AG04450 (cell line): ENCODE measurements at regions not wholly inside any gene's neighbourhood (a gene's known extent, or its start where the extent isn't known, plus 50 kb on each side); places are given as distances from the start of the nearest gene placed in this dataset.

Source experiments
- CTCF ChIA-PET: fragments of 300-600, 350-600 bp; formaldehyde crosslinking; extraction: SDS; loops from one replicate; lab custom pipeline; 2022; ENCODE audit warnings: antibody characterized with exemption, inconsistent platforms; lab: Charles Lee
- POLR2A ChIA-PET: fragments of 350-600 bp; formaldehyde crosslinking; extraction: SDS; loops from one replicate; lab custom pipeline; 2021; ENCODE audit warnings: antibody characterized with exemption, inconsistent platforms; lab: Yijun Ruan, JAX
- DNase-seq: peaks from one replicate; pipeline ENCODE4 v3.0.0-alpha.2; 2011; ENCODE audit warnings: low read depth, low spot score
- H3K27ac ChIP-seq: one replicate; pipeline ENCODE4 v1.5.1; 2012; ENCODE audit warnings: low read depth, low read length, control low read depth
- H3K27me3 ChIP-seq: one replicate; pipeline ENCODE4 v1.6.0; 2012; ENCODE audit warnings: low read length; ENCODE audit not compliant: control insufficient read depth, insufficient read depth
- H3K4me3 ChIP-seq: 2 replicates; pipeline ENCODE4 v1.5.1; 2011; ENCODE audit warnings: mild to moderate bottlenecking, low read depth, low read length, control low read depth
- H3K9me3 ChIP-seq: 2 replicates; pipeline ENCODE4 v1.5.1; 2012; ENCODE audit warnings: low read length; ENCODE audit not compliant: control insufficient read depth, insufficient read depth
- TF ChIP-seq, protein P1 (sequence below): IDR thresholded peaks from 2 replicates; pipeline ENCODE4 v1.5.1; 2011; ENCODE audit warnings: low read depth, low read length, control low read depth, inconsistent platforms

DNA sequence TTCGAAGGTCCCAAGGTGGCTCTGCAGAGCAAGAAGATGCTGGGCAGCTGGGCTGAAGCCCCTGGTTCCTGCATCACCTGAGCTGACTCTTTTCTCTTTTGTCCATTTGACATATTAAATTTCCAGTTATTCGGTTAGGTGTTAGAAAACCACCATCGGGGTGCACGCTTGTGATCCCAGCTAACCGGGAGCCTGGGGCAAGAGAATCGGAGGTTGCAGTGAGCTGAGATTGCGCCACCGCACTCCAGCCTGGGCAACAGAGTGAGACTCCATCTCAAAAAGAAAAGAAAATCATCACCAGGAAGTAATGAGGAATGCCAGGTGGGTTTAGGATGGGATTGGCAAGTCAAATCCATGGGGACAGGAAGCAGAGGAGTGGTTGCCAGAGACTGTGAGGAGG is 76.3 kb upstream of the ZC3H12A start:
- H3K27ac ChIP-seq: no peak overlapping the region
- no peaks in the 10 kb centered on the region for H3K9me3 ChIP-seq
- POLR2A ChIA-PET: no interaction called here
- DNase-seq: no peak
- TF ChIP-seq, protein P1, sequence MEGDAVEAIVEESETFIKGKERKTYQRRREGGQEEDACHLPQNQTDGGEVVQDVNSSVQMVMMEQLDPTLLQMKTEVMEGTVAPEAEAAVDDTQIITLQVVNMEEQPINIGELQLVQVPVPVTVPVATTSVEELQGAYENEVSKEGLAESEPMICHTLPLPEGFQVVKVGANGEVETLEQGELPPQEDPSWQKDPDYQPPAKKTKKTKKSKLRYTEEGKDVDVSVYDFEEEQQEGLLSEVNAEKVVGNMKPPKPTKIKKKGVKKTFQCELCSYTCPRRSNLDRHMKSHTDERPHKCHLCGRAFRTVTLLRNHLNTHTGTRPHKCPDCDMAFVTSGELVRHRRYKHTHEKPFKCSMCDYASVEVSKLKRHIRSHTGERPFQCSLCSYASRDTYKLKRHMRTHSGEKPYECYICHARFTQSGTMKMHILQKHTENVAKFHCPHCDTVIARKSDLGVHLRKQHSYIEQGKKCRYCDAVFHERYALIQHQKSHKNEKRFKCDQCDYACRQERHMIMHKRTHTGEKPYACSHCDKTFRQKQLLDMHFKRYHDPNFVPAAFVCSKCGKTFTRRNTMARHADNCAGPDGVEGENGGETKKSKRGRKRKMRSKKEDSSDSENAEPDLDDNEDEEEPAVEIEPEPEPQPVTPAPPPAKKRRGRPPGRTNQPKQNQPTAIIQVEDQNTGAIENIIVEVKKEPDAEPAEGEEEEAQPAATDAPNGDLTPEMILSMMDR: no peak
- H3K4me3 ChIP-seq: no peak overlapping the region
- CTCF ChIA-PET: no interaction called here
- H3K27me3 ChIP-seq: peaks cover 2% of the 10 kb centered on the region

DNA sequence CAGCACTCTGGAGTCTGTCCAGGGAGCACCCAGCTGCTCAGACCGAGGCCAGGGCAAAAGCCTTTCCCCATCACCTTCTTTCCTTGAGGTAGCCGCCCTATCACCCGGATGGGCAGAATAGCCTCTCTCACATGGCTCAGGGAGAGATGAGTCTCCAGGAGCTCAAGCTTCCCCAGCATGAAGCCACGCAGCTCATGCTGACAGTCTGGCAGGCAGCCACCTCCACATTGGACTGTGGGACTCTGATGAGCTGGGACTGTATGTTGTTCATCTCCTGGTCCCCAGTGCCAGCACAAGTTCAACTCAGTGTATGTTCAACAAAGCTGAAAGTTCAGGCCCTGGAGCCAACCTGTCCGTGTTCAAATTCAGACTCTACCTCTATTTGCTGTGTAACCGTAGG is 75.2 kb upstream of the ZC3H12A start:
- ChIA-PET CTCF (interaction anchor here (0.9 kb wide), 1 partner anchor 35 kb away, joined by 3 read pairs; no protein-coding TSS in a partner anchor), POLR2A (no interaction called here)
- no peak for DNase-seq
- TF ChIP-seq, protein P1: no peak
- Histone ChIP-seq H3K4me3 (no peak overlapping the region), H3K9me3 (no peaks in the 10 kb centered on the region), H3K27me3 (peaks cover 2% of the 10 kb centered on the region), H3K27ac (no peak overlapping the region)

DNA sequence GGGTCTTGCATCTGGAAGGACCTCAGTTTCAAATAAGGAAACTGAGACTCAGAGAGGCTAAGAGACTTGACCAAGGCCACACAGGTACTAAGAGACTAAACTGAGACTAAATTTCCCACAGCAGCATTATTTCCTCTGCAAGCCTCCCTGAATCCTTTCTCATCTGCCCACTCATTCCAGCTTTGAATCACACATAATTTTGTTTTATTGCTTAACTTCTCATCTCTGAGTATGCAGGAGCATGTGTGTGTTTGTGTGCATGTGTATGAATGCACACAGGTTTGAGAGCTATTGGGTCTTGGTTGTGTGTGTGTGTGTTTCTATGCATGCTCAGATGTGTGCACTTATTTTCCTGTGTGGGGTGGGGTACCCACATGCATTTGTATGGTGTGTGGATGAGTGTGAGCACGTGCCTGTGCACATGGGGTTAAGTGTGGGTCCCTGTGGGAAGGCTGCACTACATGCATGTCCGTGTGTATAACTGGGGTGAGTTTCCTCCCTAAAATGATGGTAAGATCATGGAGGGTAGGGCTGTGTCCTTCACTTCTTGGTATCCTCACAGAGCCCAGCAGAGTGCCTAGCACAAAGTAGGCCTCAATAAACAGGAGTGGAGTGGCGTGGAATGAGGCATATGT is 74.4 kb upstream of the ZC3H12A start:
- no peaks in the 10 kb centered on the region for H3K27me3 ChIP-seq
- no peak for DNase-seq
- ChIA-PET POLR2A (no interaction called here), CTCF (no interaction called here)
- H3K27ac ChIP-seq: no peak overlapping the region
- TF ChIP-seq, protein P1: no peak
- H3K4me3 ChIP-seq: no peak overlapping the region
- H3K9me3 ChIP-seq: no peaks in the 10 kb centered on the region

DNA sequence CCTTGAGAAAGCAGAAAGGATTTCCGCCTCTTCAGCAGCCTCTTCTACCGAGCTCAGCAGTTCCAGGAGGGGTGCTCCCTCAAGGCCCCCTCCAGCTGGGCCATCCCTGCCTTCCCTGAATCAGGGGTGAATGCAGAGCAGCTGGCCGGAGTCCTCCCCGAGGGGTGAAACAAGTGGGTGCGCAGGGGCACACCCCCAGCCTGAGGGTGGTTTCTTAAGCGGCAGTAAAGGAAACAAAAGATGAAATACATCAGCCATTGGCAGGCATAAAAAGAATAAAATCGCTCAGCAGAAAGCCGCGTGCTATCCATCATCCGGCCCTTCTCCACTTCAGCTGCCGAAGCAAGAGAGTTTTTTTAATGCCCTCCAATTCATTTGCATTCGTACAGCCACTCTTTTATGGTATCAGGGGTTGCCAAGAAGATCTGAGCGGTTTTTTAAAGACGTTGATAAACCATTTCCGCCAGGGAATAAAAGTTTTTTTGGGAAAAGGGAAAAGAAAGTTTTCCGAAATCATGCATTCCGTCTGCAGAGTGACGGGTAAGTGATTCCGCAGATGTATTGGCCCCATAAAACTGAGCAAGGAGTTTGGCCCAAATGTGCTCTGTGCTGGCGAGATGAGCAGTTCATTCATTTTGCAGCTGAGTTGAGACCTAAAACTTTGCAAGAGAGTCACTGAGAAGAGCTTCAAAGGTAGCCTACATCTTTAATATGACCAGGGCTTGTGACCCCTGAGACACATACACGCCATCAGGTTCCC is 73.7 kb upstream of the ZC3H12A start:
- Histone ChIP-seq H3K27ac (no peak overlapping the region), H3K4me3 (no peak overlapping the region), H3K9me3 (no peaks in the 10 kb centered on the region), H3K27me3 (no peaks in the 10 kb centered on the region)
- ChIA-PET CTCF (no interaction called here), POLR2A (no interaction called here)
- no peak for DNase-seq
- TF ChIP-seq, protein P1: no peak

DNA sequence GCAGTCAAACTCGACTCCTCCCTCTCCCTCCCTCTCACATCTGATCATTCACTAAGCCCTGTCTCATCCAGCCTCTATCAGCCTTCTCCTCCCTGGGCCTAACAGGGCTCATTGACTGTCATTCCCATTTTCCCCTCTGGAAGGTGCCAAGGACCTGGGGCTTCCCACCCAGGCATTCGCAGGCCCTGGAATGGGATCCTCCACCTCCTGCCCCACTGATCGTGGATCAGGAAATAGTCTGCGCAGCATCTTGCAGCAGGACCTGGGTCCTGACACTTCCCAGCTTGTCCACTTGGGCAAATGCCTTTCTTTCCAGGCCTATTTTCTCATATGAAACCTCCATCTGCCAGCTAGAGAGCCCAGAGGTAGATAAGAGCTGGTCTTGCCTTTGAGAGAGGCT is 71.2 kb upstream of the ZC3H12A start:
- ChIA-PET CTCF (no interaction called here), POLR2A (no interaction called here)
- no peak for DNase-seq
- H3K27ac ChIP-seq: no peak overlapping the region
- H3K27me3 ChIP-seq: no peaks in the 10 kb centered on the region
- TF ChIP-seq, protein P1: no peak
- H3K9me3 ChIP-seq: no peaks in the 10 kb centered on the region
- H3K4me3 ChIP-seq: no peak overlapping the region
